Testis (tissue), 2 donors: ENCODE measurements at regions not wholly inside any gene's neighbourhood (a gene's known extent, or its start where the extent isn't known, plus 50 kb on each side); places are given as distances from the start of the nearest gene placed in this dataset.

ENCODE experiments used
- DNase-seq: peaks from one replicate; pipeline ENCODE4 v3.0.0-alpha.2; 2019
- H3K27ac ChIP-seq, 2 donors: fragments of 200-600 bp; sonication (generic); one replicate each; pipeline ENCODE4 v1.5.1; 2019
- H3K27me3 ChIP-seq: fragments of 200-600 bp; sonication (generic); one replicate; pipeline ENCODE4 v1.5.1; 2019
- H3K36me3 ChIP-seq: fragments of 200-600 bp; sonication (generic); one replicate; pipeline ENCODE4 v1.5.1; 2017; ENCODE audit warnings: low read depth; ENCODE audit errors: missing control alignments
- H3K4me1 ChIP-seq: fragments of 200-600 bp; sonication (generic); one replicate; pipeline ENCODE4 v1.5.1; 2019
- H3K4me3 ChIP-seq, 2 donors: fragments of 200-600 bp; sonication (generic); one replicate each; pipeline ENCODE4 v1.5.1; 2017 to 2019
- H3K9me3 ChIP-seq: fragments of 200-600 bp; sonication (generic); one replicate; pipeline ENCODE4 v1.5.1; 2017
- CTCF ChIP-seq, 3 experiments: fragments of 450-650 bp in 2 of 3; fragments of 200-600 bp in 1 of 3; sonication (generic) in 1 of 3; IDR thresholded peaks; one replicate each; pipeline ENCODE4 v1.5.1; 2016 to 2019; ENCODE audit warnings: antibody characterized with exemption in 3 of 3, mild to moderate bottlenecking in 2 of 3, moderate library complexity in 1 of 3
- POLR2A ChIP-seq: fragments of 450-650 bp; IDR thresholded peaks from one replicate; pipeline ENCODE4 v1.6.1; 2017; ENCODE audit warnings: antibody characterized with exemption, mild to moderate bottlenecking, moderate library complexity
- WGBS, 2 donors: methylation state at CpG; one replicate each; pipeline ENCODE4 v1.1.5; 2018; 5-methylcytosine and 5-hydroxymethylcytosine counted together
- intact Hi-C: fragments of 100-400 bp; cut with DNase I; formaldehyde crosslinking; loops from one replicate; pipeline ENCODE4 v1.15.1; 2023; ENCODE audit warnings: low total_unique reads

GRCh38 chr7:19574131-19574530 is 134.7 kb downstream of the POLR1F start:
- H3K9me3 ChIP-seq, result no peaks in the 10 kb centered on the region
- H3K4me1 ChIP-seq, result no peaks in the 10 kb centered on the region
- TF ChIP-seq POLR2A, result no peak
- no peak for TF ChIP-seq CTCF (IDR thresholded peaks at IDR 0.05)
- intact Hi-C loops, result no loop called here
- no peaks in the 10 kb centered on the region for H3K27me3 ChIP-seq
- no peak overlapping the region for H3K27ac ChIP-seq
- no peak for DNase-seq
- WGBS, 2 donors, result 73 to 77% methylated on average over 5 of the region's 5 CpGs
- H3K4me3 ChIP-seq, result no peak overlapping the region
- H3K36me3 ChIP-seq, result no peaks in the 10 kb centered on the region

GRCh38 chr7:19572566-19572965 is 136.3 kb downstream of the POLR1F start:
- Histone ChIP-seq H3K9me3 (no peaks in the 10 kb centered on the region), H3K27ac (no peak overlapping the region), H3K36me3 (no peaks in the 10 kb centered on the region), H3K4me3 (no peak overlapping the region), H3K4me1 (no peaks in the 10 kb centered on the region), H3K27me3 (no peaks in the 10 kb centered on the region)
- 51 to 58% methylated on average over 4 of the region's 4 CpGs for WGBS, 2 donors
- TF ChIP-seq CTCF (IDR thresholded peaks at IDR 0.05) (no peak), POLR2A (no peak)
- intact Hi-C loops, result no loop called here
- DNase-seq, result no peak

- 91 to 97% methylated on average over 4 of the region's 4 CpGs for WGBS, 2 donors
- no peaks in the 10 kb centered on the region for H3K27me3 ChIP-seq
- H3K4me1 ChIP-seq, result no peaks in the 10 kb centered on the region
- intact Hi-C loops, result no loop called here
- no peaks in the 10 kb centered on the region for H3K9me3 ChIP-seq
- H3K36me3 ChIP-seq, result no peaks in the 10 kb centered on the region
- DNase-seq, result no peak
- H3K4me3 ChIP-seq, result no peak overlapping the region
- no peak for TF ChIP-seq POLR2A
- TF ChIP-seq CTCF (IDR thresholded peaks at IDR 0.05), result no peak
- H3K27ac ChIP-seq, result no peak overlapping the region
These were observed 141.8 kb downstream of the POLR1F start for GRCh38 chr7:19567011-19567410.

GRCh38 chr7:19565602-19566001 is 143.2 kb downstream of the POLR1F start:
- no peak overlapping the region for H3K4me3 ChIP-seq
- no peak for TF ChIP-seq CTCF (IDR thresholded peaks at IDR 0.05)
- no peak for TF ChIP-seq POLR2A
- H3K27me3 ChIP-seq, result no peaks in the 10 kb centered on the region
- H3K36me3 ChIP-seq, result no peaks in the 10 kb centered on the region
- no peaks in the 10 kb centered on the region for H3K4me1 ChIP-seq
- H3K27ac ChIP-seq, result no peak overlapping the region
- no peak for DNase-seq
- no peaks in the 10 kb centered on the region for H3K9me3 ChIP-seq
- intact Hi-C loops, result no loop called here

- Histone ChIP-seq H3K4me1 (no peaks in the 10 kb centered on the region), H3K9me3 (no peaks in the 10 kb centered on the region), H3K36me3 (no peaks in the 10 kb centered on the region), H3K4me3 (no peak overlapping the region), H3K27ac (no peak overlapping the region), H3K27me3 (no peaks in the 10 kb centered on the region)
- DNase-seq, result no peak
- WGBS, 2 donors, result 87 to 89% methylated on average over 3 of the region's 3 CpGs
- intact Hi-C loops, result no loop called here
- TF ChIP-seq CTCF (IDR thresholded peaks at IDR 0.05), result no peak
These were observed 147.6 kb downstream of the POLR1F start for GRCh38 chr7:19561121-19561805.
